OCI-LY7 (cell line): ENCODE measurements at regions not wholly inside any gene's neighbourhood (a gene's known extent, or its start where the extent isn't known, plus 50 kb on each side); places are given as distances from the start of the nearest gene placed in this dataset.

Experiments
- BruUV-seq: library from RNA; stranded (reverse); fragments of 400-500 nt; replicated peaks from 2 replicates; lab custom pipeline; 2021; lab: Mats Ljungman, UMichigan
- CTCF ChIA-PET: fragments of 300-600 bp; sonication (Branson Sonifier 250); formaldehyde crosslinking; loops from one replicate; lab custom pipeline; 2022; ENCODE audit warnings: antibody characterized with exemption; ENCODE audit not compliant: unreplicated experiment; lab: Charles Lee
- POLR2A ChIA-PET: fragments of 300-600 bp; sonication (Branson Sonifier 250); formaldehyde crosslinking; loops from one replicate; lab custom pipeline; 2022; ENCODE audit warnings: antibody characterized with exemption; lab: Charles Lee
- DNase-seq: peaks from one replicate; pipeline ENCODE4 v3.0.0-alpha.2; 2015; ENCODE audit warnings: low spot score
- H2AFZ ChIP-seq: fragments of 200-600 bp; sonication (generic), shearing (Covaris generic); 2 replicates; pipeline ENCODE4 v1.6.1; 2014; ENCODE audit warnings: mild to moderate bottlenecking, antibody characterized with exemption, low read length, moderate library complexity
- H3K27ac ChIP-seq: fragments of 200-600 bp; sonication (generic); 2 replicates; pipeline ENCODE4 v1.5.1; 2014; ENCODE audit warnings: mixed run types, low read depth, mild to moderate bottlenecking, moderate library complexity, low read length, inconsistent platforms; ENCODE audit not compliant: poor library complexity, severe bottlenecking
- H3K36me3 ChIP-seq: fragments of 200-600 bp; sonication (generic); 2 replicates; pipeline ENCODE4 v1.6.1; 2014; ENCODE audit warnings: mild to moderate bottlenecking, antibody characterized with exemption, low read length, moderate library complexity, mixed read lengths; ENCODE audit not compliant: insufficient read depth
- H3K4me1 ChIP-seq: fragments of 200-600 bp; sonication (generic); 2 replicates; pipeline ENCODE4 v1.5.1; 2014; ENCODE audit warnings: mild to moderate bottlenecking, low read length; ENCODE audit not compliant: insufficient read depth, poor library complexity, severe bottlenecking
- H3K4me2 ChIP-seq: fragments of 200-600 bp; sonication (generic); 2 replicates; pipeline ENCODE4 v1.6.1; 2014; ENCODE audit warnings: mild to moderate bottlenecking, low read length
- H3K4me3 ChIP-seq: fragments of 200-600 bp; sonication (generic); 2 replicates; pipeline ENCODE4 v1.5.1; 2014; ENCODE audit warnings: mild to moderate bottlenecking, low read depth, low read length; ENCODE audit not compliant: poor library complexity, severe bottlenecking
- H3K79me2 ChIP-seq: fragments of 200-600 bp; sonication (generic); 2 replicates; pipeline ENCODE4 v1.6.1; 2016; ENCODE audit warnings: low read depth, mild to moderate bottlenecking, low read length, moderate library complexity, mixed read lengths; ENCODE audit not compliant: insufficient read depth
- H3K9me2 ChIP-seq: fragments of 200-600 bp; sonication (generic); 2 replicates; pipeline ENCODE4 v1.6.1; 2016; ENCODE audit warnings: mild to moderate bottlenecking, low read length, mixed read lengths; ENCODE audit not compliant: insufficient read depth
- H3K9me3 ChIP-seq: fragments of 200-600 bp; sonication (generic); 2 replicates; pipeline ENCODE4 v1.6.1; 2014; ENCODE audit warnings: mild to moderate bottlenecking, mixed run types, low read length, mixed read lengths
- H4K20me1 ChIP-seq: fragments of 200-600 bp; sonication (generic); 2 replicates; pipeline ENCODE4 v1.6.1; 2014; ENCODE audit warnings: mild to moderate bottlenecking, antibody characterized with exemption, low read length, moderate library complexity, mixed read lengths; ENCODE audit not compliant: insufficient read depth
- EZH2phosphoT487 ChIP-seq: fragments of 200-600 bp; sonication (generic); IDR thresholded peaks from 2 replicates; pipeline ENCODE4 v1.6.1; 2018; ENCODE audit warnings: low read depth, borderline replicate concordance, mild to moderate bottlenecking, mixed run types, antibody characterized with exemption, low read length, moderate library complexity, mixed read lengths
- intact Hi-C: fragments of 100-400 bp; cut with micrococcal nuclease; formaldehyde crosslinking; loops from one replicate; pipeline ENCODE4 v1.10.0; 2022; ENCODE audit not compliant: unreplicated experiment
- TF ChIP-seq, protein P1 (sequence below): fragments of 200-600 bp; sonication (generic); conservative IDR thresholded peaks from 2 replicates; pipeline ENCODE4 v1.5.1; 2014; ENCODE audit warnings: mild to moderate bottlenecking, antibody characterized with exemption, low read length, moderate library complexity, mixed read lengths

GRCh38 chr2:65917986-65918385, 485.6 kb upstream of the SPRED2 start:
- Histone ChIP-seq H3K27ac (no peak overlapping the region), H3K79me2 (no peaks in the 10 kb centered on the region), H3K36me3 (no peaks in the 10 kb centered on the region), H3K9me3 (no peaks in the 10 kb centered on the region), H3K4me1 (no peaks in the 10 kb centered on the region), H3K4me3 (no peak overlapping the region), H2AFZ (no peak overlapping the region), H4K20me1 (no peaks in the 10 kb centered on the region), H3K9me2 (no peaks in the 10 kb centered on the region), H3K4me2 (no peak overlapping the region)
- POLR2A ChIA-PET, result no interaction called here
- intact Hi-C loops, result no loop called here
- no TSS peak for BruUV-seq
- no peak for DNase-seq
- TF ChIP-seq, protein P1, sequence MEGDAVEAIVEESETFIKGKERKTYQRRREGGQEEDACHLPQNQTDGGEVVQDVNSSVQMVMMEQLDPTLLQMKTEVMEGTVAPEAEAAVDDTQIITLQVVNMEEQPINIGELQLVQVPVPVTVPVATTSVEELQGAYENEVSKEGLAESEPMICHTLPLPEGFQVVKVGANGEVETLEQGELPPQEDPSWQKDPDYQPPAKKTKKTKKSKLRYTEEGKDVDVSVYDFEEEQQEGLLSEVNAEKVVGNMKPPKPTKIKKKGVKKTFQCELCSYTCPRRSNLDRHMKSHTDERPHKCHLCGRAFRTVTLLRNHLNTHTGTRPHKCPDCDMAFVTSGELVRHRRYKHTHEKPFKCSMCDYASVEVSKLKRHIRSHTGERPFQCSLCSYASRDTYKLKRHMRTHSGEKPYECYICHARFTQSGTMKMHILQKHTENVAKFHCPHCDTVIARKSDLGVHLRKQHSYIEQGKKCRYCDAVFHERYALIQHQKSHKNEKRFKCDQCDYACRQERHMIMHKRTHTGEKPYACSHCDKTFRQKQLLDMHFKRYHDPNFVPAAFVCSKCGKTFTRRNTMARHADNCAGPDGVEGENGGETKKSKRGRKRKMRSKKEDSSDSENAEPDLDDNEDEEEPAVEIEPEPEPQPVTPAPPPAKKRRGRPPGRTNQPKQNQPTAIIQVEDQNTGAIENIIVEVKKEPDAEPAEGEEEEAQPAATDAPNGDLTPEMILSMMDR, result no peak
- TF ChIP-seq EZH2phosphoT487, result no peak
- CTCF ChIA-PET, result no interaction called here

DNA sequence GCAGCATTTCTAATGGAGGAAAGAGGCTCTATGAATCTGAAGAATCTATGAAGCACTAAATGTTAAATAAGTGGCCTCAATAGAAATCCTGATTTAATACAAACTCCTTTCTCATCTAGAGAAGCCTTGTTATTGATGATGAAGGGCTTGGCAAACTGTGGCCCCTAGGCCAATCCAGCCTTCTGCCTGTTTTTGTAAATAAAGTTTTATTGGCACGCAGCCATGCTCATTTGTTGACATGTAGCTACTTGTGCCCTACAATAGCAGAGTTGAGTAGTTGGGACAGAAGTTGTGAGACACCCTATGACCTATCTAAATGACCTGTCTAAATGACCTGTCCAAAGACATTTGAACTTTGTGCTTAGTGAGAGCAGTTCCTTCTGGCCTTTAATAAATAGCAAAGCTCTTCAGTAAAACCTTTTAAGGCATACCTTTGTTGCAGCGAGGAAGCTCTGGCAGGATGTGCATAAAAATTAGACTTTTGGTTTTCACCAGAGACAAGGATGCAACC, 484.4 kb upstream of the SPRED2 start:
- intact Hi-C loops, result no loop called here
- no peak for DNase-seq
- Histone ChIP-seq H3K27ac (no peak overlapping the region), H3K9me3 (no peaks in the 10 kb centered on the region), H3K9me2 (no peaks in the 10 kb centered on the region), H3K4me3 (no peak overlapping the region), H3K4me2 (no peak overlapping the region), H4K20me1 (no peaks in the 10 kb centered on the region), H2AFZ (no peak overlapping the region), H3K4me1 (no peaks in the 10 kb centered on the region), H3K79me2 (no peaks in the 10 kb centered on the region), H3K36me3 (no peaks in the 10 kb centered on the region)
- CTCF ChIA-PET, result no interaction called here
- no TSS peak for BruUV-seq
- TF ChIP-seq, protein P1, result no peak
- no peak for TF ChIP-seq EZH2phosphoT487
- POLR2A ChIA-PET, result no interaction called here

DNA sequence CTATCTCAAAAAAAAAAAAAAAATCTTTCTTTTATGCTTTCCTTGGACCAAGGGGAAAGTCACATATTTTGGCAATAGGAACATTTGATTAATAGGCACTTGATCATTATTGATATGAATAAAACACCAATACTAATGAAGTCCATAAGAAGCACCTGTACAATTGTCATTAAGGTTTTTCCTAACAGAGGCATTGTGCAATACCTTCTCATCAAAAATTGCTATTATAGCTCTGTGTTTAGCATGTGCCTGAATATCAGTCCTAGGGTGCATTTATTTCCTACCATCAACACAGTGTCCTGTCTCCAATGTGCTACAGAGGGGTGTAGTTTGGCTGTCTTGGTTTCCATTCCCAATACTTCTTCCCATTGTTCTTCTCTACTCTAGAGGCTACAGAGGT, 483.8 kb upstream of the SPRED2 start:
- Histone ChIP-seq H3K9me2 (no peaks in the 10 kb centered on the region), H3K4me3 (no peak overlapping the region), H3K27ac (no peak overlapping the region), H4K20me1 (no peaks in the 10 kb centered on the region), H2AFZ (no peak overlapping the region), H3K9me3 (no peaks in the 10 kb centered on the region), H3K36me3 (no peaks in the 10 kb centered on the region), H3K79me2 (no peaks in the 10 kb centered on the region), H3K4me2 (no peak overlapping the region), H3K4me1 (no peaks in the 10 kb centered on the region)
- TF ChIP-seq EZH2phosphoT487, result no peak
- TF ChIP-seq, protein P1, result no peak
- POLR2A ChIA-PET, result no interaction called here
- no TSS peak for BruUV-seq
- intact Hi-C loops, result no loop called here
- DNase-seq, result no peak
- CTCF ChIA-PET, result no interaction called here
